OCI-LY1 (cell line): ENCODE measurements at regions not wholly inside any gene's neighbourhood (a gene's known extent, or its start where the extent isn't known, plus 50 kb on each side); places are given as distances from the start of the nearest gene placed in this dataset.

Source experiments
- CTCF ChIP-seq: fragments of 200-600 bp; sonication (generic), shearing (Covaris generic); IDR thresholded peaks from 2 replicates; pipeline ENCODE4 v1.5.1; 2017; ENCODE audit warnings: mild to moderate bottlenecking, antibody characterized with exemption, low read length, moderate library complexity, mixed read lengths
- EZH2 ChIP-seq: fragments of 200-600 bp; sonication (generic), shearing (Covaris generic); IDR thresholded peaks from 2 replicates; pipeline ENCODE4 v1.8.0; 2017; ENCODE audit warnings: borderline replicate concordance, mixed run types, mild to moderate bottlenecking, antibody characterized with exemption, low read length, moderate library complexity, mixed read lengths

GRCh38 chr6:165721356-165721755 lies 58.3 kb upstream of the PDE10A start:
- no peak for TF ChIP-seq CTCF
- TF ChIP-seq EZH2, result no peak
